Stimulated activated CD8-positive, alpha-beta memory T cell treated with anti-CD3 and anti-CD28 coated beads, Interleukin-12 subunit alpha, Interleukin-12 subunit beta, amount 100 ng/mL, for 24 hours (primary cell): ENCODE measurements at regions not wholly inside any gene's neighbourhood (a gene's known extent, or its start where the extent isn't known, plus 50 kb on each side); places are given as distances from the start of the nearest gene placed in this dataset.
"Not testable (repeated sequence)": the region's sequence is repeated elsewhere in the genome, so short reads cannot be mapped to it uniquely, and the experiment has no call there.

Experiments
- DNase-seq: peaks from one replicate; pipeline ENCODE4 v3.0.0-alpha.2; 2020; ENCODE audit errors: extremely low read depth

- no peak for DNase-seq
Measured at GRCh38 chr2:118403658-118404451, 315.6 kb downstream of the INSIG2 start.

DNA sequence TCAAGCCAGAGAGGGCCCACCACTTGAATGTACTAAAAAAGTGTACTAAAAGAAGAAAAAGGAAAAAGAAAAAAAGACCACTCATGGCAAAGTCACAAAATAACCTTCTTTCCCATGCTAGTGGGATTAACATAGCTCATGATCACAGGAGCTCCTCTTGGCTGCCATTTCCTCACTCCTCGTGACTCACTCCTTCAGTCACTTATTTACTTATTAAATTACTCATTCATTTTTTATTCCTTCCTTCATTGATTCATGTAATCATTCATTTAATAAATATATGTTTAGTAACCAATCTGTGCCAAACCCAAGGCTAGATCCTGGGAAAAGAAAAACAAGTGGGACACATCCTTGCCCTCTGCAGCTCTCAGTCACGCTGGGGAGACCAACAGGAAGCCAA, 300.5 kb downstream of the INSIG2 start:
- no peak for DNase-seq

- no peak for DNase-seq
Measured at GRCh38 chr2:118387509-118387908, 299.2 kb downstream of the INSIG2 start.

GRCh38 chr2:118386641-118387302, 298.5 kb downstream of the INSIG2 start:
- no peak for DNase-seq

DNA sequence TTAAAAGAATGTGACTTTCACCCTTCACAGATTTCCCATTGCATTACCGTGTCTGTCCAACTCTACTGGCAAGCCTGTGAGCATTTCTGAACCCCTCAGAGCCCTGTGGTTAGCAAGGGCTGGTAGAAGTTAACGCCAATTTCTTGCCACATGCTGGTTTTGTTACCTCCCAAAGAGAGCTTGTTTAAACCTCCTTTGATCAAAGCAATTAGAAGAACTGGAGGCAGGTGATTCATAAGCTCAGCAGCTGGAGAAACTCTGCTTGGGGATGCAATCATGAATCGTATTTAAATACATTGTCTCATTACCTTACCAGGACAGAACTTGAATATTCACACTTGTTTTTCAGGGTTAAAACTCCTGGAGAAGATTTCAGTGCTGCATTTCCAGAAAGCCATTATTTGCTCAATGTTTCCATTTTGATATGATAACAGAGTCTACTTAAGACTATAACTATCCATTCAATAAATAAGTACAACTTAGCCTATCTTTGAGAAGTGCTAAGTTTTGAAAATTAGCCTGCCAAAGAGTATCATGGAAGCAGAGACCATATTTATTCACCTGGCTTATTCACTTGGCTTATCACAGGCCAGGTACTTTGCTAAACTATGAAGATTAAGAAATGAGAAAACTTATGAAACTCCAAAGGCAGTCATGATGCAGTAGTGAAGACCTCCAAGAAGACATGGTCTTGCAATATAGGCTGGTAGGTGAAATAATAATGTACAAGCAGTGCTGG, 292.8 kb downstream of the INSIG2 start:
- DNase-seq = no peak

DNA sequence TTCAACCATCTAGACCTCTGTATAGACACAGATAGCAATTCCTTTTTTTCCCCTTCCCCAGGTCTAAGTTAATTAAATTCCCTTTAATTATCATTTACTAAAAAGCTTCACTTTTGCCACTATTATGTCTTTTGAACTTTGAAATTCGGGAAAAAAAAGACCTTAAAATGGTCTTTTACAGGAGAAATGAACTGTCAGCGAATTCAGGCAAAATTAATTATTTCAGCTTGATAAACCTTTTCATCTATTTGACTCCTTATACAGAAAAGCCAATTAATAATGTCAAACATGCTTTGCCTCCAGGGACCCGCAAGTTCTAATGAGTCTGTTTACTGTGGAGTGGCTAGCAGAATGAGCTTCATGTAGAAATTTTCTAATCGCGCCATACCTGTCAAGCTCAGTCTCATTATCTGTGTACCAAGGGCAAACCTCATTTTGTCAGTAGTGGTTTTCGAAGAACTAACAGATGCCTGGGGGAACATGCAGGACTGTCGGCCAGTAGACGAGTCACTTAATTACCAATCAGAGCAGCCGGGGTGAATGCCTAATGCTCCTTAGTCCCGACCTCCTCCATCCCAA, 287.7 kb downstream of the INSIG2 start:
- no peak for DNase-seq

DNA sequence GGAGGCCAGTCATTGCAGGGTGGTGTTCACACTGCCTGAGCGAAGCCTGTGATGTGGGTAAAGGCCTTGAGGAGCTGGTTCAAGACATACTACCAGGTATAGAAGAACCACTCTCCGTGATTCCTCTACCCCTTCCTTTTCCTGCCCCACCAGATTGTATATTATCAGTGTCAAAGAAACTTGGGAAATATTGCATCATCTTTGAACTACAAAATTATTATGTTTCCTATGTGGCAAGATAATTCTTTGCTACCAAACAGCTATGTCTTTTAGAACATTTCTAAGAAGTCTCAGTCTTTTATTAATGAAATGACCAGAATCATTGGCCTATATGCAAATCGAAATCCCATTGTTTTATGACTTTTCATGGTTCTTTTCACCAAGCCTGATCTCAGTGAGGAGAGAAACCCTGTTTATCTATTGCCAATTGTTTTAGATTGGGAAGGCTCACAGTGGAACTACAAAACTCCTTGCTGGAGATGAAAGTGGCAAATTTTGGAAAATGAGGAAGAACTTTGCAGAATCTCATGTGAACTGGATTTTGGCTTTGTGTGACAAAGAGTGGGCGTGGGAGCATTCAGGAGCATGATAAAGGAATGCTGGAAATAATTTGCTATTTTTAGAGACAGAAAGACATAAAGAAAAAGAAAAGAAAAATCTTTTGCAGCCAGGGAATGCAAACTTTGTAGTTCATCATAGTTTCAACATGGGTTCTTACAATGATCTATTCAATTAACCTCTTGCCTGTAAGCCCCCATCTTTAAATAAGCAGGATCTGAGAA, 286.9 kb downstream of the INSIG2 start:
- DNase-seq = no peak

DNA sequence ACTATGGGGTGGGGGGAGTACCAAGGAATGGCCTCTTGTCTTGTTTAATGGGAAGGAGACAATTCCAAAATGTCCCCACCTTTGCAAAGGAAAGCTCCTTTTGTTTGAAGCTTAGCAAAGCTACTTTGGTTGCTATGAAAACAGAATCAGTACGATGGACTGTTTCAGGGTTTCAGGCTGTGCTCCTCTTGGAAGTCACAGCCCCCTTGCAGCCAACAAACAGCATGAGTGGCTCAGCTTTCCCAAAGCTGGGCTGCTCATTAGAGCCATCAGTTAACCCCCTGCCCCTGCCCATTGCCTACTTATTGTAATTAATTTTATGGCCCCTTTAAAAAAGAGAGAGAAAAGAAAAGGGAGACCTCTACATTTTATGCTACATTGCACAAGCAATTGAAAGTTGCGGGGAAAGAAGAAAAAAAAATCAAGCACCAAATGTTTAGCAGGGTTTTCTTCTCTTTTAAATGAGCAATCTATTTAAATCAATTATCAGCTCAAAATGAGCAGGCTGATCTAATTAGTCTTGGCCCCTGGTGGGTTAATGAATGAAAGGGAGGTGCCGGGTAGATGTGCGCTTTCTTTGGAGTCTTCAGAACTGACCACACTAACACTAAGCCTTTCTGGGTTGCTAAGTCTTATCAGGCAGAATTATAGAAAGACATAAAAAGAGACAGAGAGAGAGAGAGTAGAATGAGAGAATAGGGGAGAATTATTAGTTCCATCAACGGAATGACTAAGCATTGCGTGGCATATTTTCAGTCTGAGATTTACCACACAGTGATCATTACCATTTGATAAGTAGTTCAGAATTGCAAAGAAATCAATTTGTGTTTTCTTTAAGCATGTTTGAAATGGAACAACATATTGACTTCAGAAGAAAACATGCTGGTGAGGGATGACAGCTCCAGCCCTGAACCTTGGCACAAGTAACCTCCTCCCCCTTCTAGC, 284.9 kb downstream of the INSIG2 start:
- no peak for DNase-seq

DNA sequence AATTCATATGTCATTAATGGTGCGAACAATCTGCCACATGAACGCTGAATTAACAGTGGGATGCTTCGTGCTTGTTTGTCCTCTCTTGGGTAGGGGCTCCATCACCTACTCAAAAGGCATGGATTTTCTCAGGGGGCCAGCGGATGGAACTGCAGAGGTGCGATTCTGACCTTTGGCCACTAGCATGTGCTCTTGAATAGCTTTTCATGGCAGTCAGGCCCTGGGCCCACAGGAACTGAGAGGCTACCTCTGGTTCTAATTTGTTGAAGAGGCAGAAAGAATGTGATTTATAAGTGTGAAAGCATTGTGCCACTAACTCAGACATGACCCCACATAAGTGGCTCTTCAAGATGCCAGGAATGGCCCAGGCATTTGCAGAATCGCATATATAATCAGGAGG, 283.2 kb downstream of the INSIG2 start:
- DNase-seq = no peak

GRCh38 chr2:118369521-118369920, 281.2 kb downstream of the INSIG2 start:
- DNase-seq = not testable (repeated sequence)

DNA sequence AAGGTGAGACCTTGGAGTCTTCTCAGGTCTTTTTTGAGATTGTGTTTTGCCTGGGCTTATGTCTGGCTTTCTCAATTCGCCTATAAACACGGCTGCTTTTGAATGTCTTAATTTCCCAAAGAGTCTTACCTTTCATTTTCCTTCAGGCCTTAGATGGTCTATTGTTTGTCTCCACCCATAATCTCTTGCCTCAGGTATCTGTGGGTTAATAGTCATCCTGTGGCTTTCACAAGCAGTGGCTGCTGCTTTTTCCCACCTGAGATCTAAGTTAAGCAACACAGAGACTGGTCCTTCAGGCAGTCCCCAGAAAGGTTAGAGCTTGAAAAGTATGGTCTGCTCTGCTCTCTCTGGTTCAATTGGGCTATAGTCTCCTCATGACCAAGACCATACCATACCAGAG, 275.3 kb downstream of the INSIG2 start:
- DNase-seq = no peak

DNA sequence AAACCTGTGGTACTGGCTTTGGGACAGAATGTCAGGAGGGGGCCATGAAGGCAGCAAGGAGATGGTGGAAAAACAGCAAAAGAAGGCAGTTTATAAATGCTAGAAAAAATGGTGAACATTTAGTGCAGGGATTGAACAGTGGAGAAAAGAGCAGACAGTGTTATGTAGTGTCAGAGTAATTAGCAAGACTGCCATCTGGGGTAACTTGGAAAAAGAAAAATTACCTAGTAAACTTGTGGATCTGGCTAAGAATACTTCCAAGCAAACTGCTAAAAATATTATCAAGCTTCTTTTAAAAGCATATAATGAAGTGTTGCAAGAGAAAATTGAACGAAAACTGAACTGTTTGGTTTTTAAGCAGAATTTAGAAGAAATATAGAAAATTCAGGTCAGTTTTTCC, 267.8 kb downstream of the INSIG2 start:
- no peak for DNase-seq

GRCh38 chr2:118351796-118352195, 263.5 kb downstream of the INSIG2 start:
- no peak for DNase-seq

GRCh38 chr2:118350621-118351020, 262.4 kb downstream of the INSIG2 start:
- DNase-seq = no peak

- DNase-seq = no peak
Measured at GRCh38 chr2:118349365-118349764, 261.1 kb downstream of the INSIG2 start.

DNA sequence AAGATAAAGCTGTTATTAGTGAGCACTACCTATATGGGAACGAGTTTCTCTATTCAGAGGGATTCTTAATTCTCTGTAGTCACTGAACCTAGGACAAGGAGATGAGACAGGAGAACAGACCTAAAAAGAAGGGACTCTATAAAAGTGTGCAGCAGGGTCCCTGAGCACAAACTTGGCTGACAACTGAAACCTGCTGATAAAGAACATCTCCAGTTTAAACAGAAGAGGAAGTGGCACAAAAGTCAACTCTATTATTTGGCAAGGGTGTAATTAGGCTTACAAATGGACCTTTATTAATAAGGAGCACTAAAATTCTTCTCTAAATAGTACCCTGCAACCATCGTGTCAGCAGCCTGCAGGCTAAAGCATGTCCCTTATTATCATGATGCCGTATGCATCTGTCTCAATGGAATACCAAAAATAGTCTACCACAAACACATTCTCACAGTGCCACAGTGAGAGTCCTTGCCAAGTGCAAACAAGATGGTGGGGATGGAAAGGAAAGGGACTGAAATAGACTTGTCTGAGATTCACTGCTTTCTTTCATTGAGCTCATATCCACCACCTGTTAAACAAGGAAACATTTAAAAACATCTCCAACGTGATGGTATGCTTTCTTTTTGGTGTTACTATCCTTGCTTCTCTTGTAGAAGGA, 260.2 kb downstream of the INSIG2 start:
- no peak for DNase-seq

GRCh38 chr2:118345465-118345864, 257.2 kb downstream of the INSIG2 start:
- DNase-seq = no peak

- DNase-seq = no peak
Measured at GRCh38 chr2:118340103-118340502, 251.8 kb downstream of the INSIG2 start.

- no peak for DNase-seq
Measured at GRCh38 chr2:118339386-118339785, 251.1 kb downstream of the INSIG2 start.

DNA sequence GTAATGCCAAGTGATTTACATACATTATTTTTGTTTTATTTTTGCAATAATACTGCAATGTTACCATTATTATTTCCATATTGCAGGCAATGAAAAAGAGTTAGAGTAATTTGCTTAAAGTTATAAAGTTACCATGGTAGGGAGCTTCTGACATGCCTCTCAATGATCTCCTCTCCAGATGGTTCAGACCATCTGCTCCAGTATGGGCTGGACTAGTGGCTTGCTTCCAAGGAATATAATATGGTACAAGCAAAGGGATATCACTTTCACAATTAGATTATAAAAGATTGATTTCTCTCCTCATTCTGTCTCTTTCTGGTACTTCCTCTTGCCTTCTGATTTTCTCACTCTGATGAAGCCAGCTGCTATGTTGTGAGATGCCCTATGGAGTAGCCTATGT, 245.4 kb downstream of the INSIG2 start:
- no peak for DNase-seq
